Nephron progenitor cell (in vitro differentiated cells): ENCODE measurements at regions not wholly inside any gene's neighbourhood (a gene's known extent, or its start where the extent isn't known, plus 50 kb on each side); places are given as distances from the start of the nearest gene placed in this dataset.

ENCODE experiments used
- DNase-seq: peaks from one replicate; pipeline ENCODE4 v3.0.0; 2021
- H3K27ac Mint-ChIP-seq: 2 replicates; pipeline ENCODE4 v1.8.0; 2021; ENCODE audit warnings: mild to moderate bottlenecking, moderate library complexity, mixed read lengths
- H3K27me3 Mint-ChIP-seq: 2 replicates; pipeline ENCODE4 v1.8.0; 2021; ENCODE audit warnings: mild to moderate bottlenecking, low read depth, mixed read lengths; ENCODE audit not compliant: poor library complexity
- H3K36me3 Mint-ChIP-seq: 2 replicates; pipeline ENCODE4 v1.8.0; 2021; ENCODE audit warnings: low read depth, mixed read lengths
- H3K4me1 Mint-ChIP-seq: 2 replicates; pipeline ENCODE4 v1.8.0; 2021; ENCODE audit warnings: mixed read lengths
- H3K4me3 Mint-ChIP-seq: 2 replicates; pipeline ENCODE4 v1.8.0; 2021; ENCODE audit warnings: mild to moderate bottlenecking, moderate library complexity, mixed read lengths
- H3K9me3 Mint-ChIP-seq: 2 replicates; pipeline ENCODE4 v1.8.0; 2021; ENCODE audit warnings: mild to moderate bottlenecking, moderate library complexity, mixed read lengths
- TF ChIP-seq, protein P1 (sequence below): fragments of 200-600 bp; sonication (generic); IDR thresholded peaks from 2 replicates; pipeline ENCODE4 v1.5.0; 2021; ENCODE audit warnings: antibody characterized with exemption

DNA sequence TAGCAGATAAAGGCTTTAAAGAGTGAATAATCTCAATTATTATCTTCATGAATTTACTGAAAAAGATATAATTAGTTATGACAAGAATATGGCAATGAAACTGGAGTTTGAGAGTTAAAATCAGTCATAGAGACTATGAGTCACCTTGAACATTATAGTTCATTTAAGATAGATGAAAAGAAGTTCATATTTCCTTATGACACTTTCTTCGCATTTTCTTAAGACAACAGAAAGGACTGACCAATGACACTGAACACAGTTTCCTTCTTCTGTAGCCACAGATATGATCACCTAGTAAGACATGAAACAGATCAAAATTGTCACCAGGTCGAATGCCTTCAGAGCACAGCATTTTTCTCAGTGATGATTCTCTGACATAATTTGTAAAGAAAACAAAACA, 202.1 kb downstream of the KLF12 start:
- TF ChIP-seq, protein P1, sequence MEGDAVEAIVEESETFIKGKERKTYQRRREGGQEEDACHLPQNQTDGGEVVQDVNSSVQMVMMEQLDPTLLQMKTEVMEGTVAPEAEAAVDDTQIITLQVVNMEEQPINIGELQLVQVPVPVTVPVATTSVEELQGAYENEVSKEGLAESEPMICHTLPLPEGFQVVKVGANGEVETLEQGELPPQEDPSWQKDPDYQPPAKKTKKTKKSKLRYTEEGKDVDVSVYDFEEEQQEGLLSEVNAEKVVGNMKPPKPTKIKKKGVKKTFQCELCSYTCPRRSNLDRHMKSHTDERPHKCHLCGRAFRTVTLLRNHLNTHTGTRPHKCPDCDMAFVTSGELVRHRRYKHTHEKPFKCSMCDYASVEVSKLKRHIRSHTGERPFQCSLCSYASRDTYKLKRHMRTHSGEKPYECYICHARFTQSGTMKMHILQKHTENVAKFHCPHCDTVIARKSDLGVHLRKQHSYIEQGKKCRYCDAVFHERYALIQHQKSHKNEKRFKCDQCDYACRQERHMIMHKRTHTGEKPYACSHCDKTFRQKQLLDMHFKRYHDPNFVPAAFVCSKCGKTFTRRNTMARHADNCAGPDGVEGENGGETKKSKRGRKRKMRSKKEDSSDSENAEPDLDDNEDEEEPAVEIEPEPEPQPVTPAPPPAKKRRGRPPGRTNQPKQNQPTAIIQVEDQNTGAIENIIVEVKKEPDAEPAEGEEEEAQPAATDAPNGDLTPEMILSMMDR = no peak
- peaks cover 28% of the 10 kb centered on the region for H3K4me1 Mint-ChIP-seq
- no peaks in the 10 kb centered on the region for H3K27me3 Mint-ChIP-seq
- H3K4me3 Mint-ChIP-seq = no peak overlapping the region
- peaks cover 23% of the 10 kb centered on the region for H3K36me3 Mint-ChIP-seq
- no peaks in the 10 kb centered on the region for H3K9me3 Mint-ChIP-seq
- no peak overlapping the region for H3K27ac Mint-ChIP-seq
- DNase-seq = no peak

DNA sequence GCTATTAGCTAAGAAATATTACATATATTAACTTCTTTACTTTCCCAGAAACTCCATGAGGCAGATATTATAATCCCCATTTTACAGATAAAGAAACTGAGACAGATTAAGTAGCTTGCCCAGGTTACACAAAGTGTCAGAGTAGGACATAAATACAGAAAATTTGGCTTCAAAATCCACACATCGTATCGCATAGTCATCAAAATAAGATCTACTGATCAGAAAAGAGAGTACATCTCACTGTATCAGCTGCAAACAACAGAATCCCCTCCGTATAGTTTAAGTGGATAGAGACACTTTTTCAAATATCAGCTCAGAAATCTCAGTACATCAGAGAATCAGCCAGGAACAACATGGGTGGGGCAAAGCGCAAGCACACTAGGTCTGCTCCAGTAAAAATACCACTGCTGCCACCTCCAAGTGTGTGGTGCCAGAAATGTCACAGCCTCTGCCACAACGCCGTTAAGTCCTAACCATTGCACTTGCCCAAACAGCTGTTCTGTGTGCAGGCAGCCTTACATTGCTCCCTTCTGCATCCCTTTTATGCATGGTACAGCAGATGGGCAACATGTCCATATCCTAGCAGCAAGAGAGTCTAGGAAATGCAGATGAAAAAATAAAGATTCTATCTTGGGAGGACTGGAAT, 204.8 kb downstream of the KLF12 start:
- Mint-ChIP-seq H3K4me1 (peaks cover 9% of the 10 kb centered on the region), H3K4me3 (no peak overlapping the region), H3K36me3 (peaks cover 18% of the 10 kb centered on the region), H3K9me3 (no peaks in the 10 kb centered on the region), H3K27ac (no peak overlapping the region), H3K27me3 (no peaks in the 10 kb centered on the region)
- TF ChIP-seq, protein P1 = no peak
- no peak for DNase-seq

GRCh38 chr13:73924607-73925006, 209.6 kb downstream of the KLF12 start:
- no peak for DNase-seq
- Mint-ChIP-seq H3K27me3 (no peaks in the 10 kb centered on the region), H3K9me3 (no peaks in the 10 kb centered on the region), H3K36me3 (peaks cover 16% of the 10 kb centered on the region), H3K27ac (no peak overlapping the region), H3K4me3 (no peak overlapping the region), H3K4me1 (no peaks in the 10 kb centered on the region)
- TF ChIP-seq, protein P1 = no peak

DNA sequence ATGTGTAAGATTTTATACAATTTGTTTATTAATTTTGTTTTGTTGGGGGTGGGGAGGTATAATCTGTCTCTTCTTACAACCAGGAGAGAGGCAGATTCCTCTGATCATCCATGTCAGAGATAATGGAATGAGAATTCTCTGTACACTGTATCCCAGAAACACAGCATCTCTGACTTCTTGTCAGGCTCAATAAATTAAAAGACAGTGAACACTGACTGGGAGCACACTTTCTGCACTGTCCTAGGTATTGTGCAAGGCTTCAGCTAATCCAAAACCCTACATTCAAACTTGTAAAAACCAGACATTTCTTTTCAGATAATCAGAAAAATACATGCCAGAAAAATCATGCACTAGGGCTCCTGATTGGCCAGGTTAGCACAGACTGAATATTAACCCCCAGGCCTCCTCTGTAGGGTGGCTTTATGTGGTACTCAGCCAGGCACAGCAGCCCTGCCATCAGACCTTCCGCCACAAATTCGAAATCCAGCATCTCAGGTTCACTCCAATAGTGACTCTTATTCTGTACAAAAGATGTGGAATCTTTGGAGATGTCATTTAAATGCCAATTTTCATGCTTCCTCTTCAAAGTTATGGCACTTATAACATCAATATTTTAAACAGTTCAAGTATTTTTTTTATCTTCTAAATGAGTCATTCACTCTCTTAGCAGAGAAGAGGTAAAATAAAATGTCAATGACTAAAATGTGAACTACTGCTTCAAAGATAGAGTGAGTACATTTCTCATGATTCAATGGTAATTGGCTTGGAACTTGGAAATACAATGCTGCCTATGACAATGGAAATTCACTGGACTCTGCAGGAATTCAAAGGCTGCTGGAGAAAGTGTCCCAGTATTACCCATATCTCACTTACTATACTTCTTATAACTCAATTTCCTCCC, 211.5 kb downstream of the KLF12 start:
- TF ChIP-seq, protein P1 = no peak
- DNase-seq = no peak
- H3K27ac Mint-ChIP-seq = no peak overlapping the region
- no peaks in the 10 kb centered on the region for H3K9me3 Mint-ChIP-seq
- no peak overlapping the region for H3K4me3 Mint-ChIP-seq
- no peaks in the 10 kb centered on the region for H3K4me1 Mint-ChIP-seq
- H3K36me3 Mint-ChIP-seq = peaks cover 14% of the 10 kb centered on the region
- H3K27me3 Mint-ChIP-seq = no peaks in the 10 kb centered on the region

DNA sequence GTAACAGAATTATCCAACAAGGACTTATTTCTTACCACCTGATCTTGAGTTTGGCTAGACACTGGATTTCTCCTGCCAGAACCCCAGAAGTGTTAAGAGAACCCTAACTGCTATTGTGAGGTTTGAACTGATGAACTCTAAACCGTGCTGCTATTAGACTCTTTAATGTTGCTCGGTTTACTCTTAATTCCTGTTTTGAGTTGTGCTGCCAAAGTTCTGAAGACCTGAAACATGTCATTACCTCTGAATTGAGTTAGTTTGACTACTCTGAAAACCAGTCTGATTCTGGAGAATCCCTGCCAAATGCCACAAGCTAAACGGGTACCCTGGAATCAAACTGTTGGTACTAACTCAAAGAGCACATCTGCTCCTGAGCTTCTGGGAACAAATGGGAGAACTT, 215.5 kb downstream of the KLF12 start:
- TF ChIP-seq, protein P1 = no peak
- Mint-ChIP-seq H3K4me1 (peaks cover 22% of the 10 kb centered on the region), H3K36me3 (no peaks in the 10 kb centered on the region), H3K27me3 (no peaks in the 10 kb centered on the region), H3K27ac (no peak overlapping the region), H3K4me3 (no peak overlapping the region), H3K9me3 (no peaks in the 10 kb centered on the region)
- no peak for DNase-seq
